Left lung (tissue), 4 donors: ENCODE measurements at regions not wholly inside any gene's neighbourhood (a gene's known extent, or its start where the extent isn't known, plus 50 kb on each side); places are given as distances from the start of the nearest gene placed in this dataset.

ENCODE experiments used
- ATAC-seq: fragments of 200-7000 bp; cut with Tn5 transposase; one replicate; pipeline ENCODE4 v1.9.1; 2020; ENCODE audit warnings: moderate library complexity
- DNase-seq, 4 donors: peaks; one replicate each; pipeline ENCODE4 v3.0.0-alpha.2; 2013 to 2020
- H3K27ac ChIP-seq, 2 donors: fragments of 200-600 bp; sonication (generic) in 1 of 2; one replicate each; pipeline versions ENCODE4 v1.5.0 to v1.8.0; 2020 to 2021
- H3K27me3 ChIP-seq, 2 donors: fragments of 200-600 bp; sonication (generic) in 1 of 2; one replicate each; pipeline versions ENCODE4 v1.5.0 to v1.8.0; 2020 to 2021
- H3K36me3 ChIP-seq, 2 donors: fragments of 200-600 bp; sonication (generic) in 1 of 2; one replicate each; pipeline versions ENCODE4 v1.5.0 to v1.8.0; 2020 to 2021
- H3K4me1 ChIP-seq, 2 donors: fragments of 200-600 bp; one replicate each; pipeline ENCODE4 v1.8.0; 2021
- H3K4me3 ChIP-seq, 2 donors: fragments of 200-600 bp; sonication (generic) in 1 of 2; one replicate each; pipeline versions ENCODE4 v1.5.0 to v1.8.0; 2020 to 2021; ENCODE audit warnings: mild to moderate bottlenecking in 1 of 2
- H3K9me3 ChIP-seq, 2 donors: fragments of 200-600 bp; sonication (generic) in 1 of 2; one replicate each; pipeline versions ENCODE4 v1.5.0 to v1.8.0; 2020 to 2021
- CTCF ChIP-seq, 2 donors: fragments of 200-600 bp; sonication (generic) in 1 of 2; IDR thresholded peaks; one replicate each; pipeline versions ENCODE4 v1.5.0 to v1.8.0; 2021; ENCODE audit warnings: antibody characterized with exemption in 2 of 2
- intact Hi-C, 2 donors: fragments of 100-400 bp; cut with DNase I; formaldehyde crosslinking; loops; one replicate each; pipeline versions ENCODE4 v1.11.2 to v1.14.2; 2022
- donor health status: DM: no; HTN: yes; CAD: no.
- donor health status: DM: no; HTN: no; CAD: no.

GRCh38 chr2:74083750-74084149 is 64.0 kb downstream of the BOLA3 start:
- H3K36me3 ChIP-seq: peaks cover 0 to 89% of the 10 kb centered on the region in 2 donors
- H3K9me3 ChIP-seq: no peaks in the 10 kb centered on the region
- H3K4me1 ChIP-seq: no peaks in the 10 kb centered on the region
- DNase-seq: no peak
- ATAC-seq: no peak
- no peak for TF ChIP-seq CTCF (IDR thresholded peaks at IDR 0.05)
- no peak overlapping the region for H3K27ac ChIP-seq
- H3K4me3 ChIP-seq: no peak overlapping the region
- intact Hi-C loops: no loop called here
- H3K27me3 ChIP-seq: no peaks in the 10 kb centered on the region
